ENCODE measurements at regions not wholly inside any gene's neighbourhood (a gene's known extent, or its start where the extent isn't known, plus 50 kb on each side); places are given as distances from the start of the nearest gene placed in this dataset.

- no peaks in the 10 kb centered on the region for H3K36me3 ChIP-seq (ENCODE audit: control insufficient read depth, insufficient read depth, low read length, severe bottlenecking)
- H3K9ac ChIP-seq (ENCODE audit: low read length) = no peak overlapping the region
- no peaks in the 10 kb centered on the region for H3K27me3 ChIP-seq (replicated peaks; ENCODE audit: control insufficient read depth, insufficient read depth, low read length)
- DNase-seq (ENCODE audit: low read depth) = no peak
- no peaks in the 10 kb centered on the region for H3K9me3 ChIP-seq (ENCODE audit: control insufficient read depth, low read length)
- no peak overlapping the region for H3K4me3 ChIP-seq (ENCODE audit: low read length)
- H3K4me1 ChIP-seq (ENCODE audit: control insufficient read depth, insufficient read depth, low read length) = peaks cover 15% of the 10 kb centered on the region
Measured at GRCh38 chr11:122224867-122225266, 108.9 kb upstream of the BLID start.

- Histone ChIP-seq H3K9me3 (ENCODE audit: control insufficient read depth, low read length) (no peaks in the 10 kb centered on the region), H3K27me3 (replicated peaks; ENCODE audit: control insufficient read depth, insufficient read depth, low read length) (no peaks in the 10 kb centered on the region), H3K4me1 (ENCODE audit: control insufficient read depth, insufficient read depth, low read length) (peaks cover 21% of the 10 kb centered on the region), H3K36me3 (ENCODE audit: control insufficient read depth, insufficient read depth, low read length, severe bottlenecking) (no peaks in the 10 kb centered on the region), H3K4me3 (ENCODE audit: low read length) (no peak overlapping the region), H3K9ac (ENCODE audit: low read length) (no peak overlapping the region)
- DNase-seq (ENCODE audit: low read depth) = no peak
Measured at GRCh38 chr11:122220321-122220720, 104.3 kb upstream of the BLID start.

GRCh38 chr11:122219791-122220190 lies 103.8 kb upstream of the BLID start:
- no peak overlapping the region for H3K9ac ChIP-seq (ENCODE audit: low read length)
- H3K9me3 ChIP-seq (ENCODE audit: control insufficient read depth, low read length) = no peaks in the 10 kb centered on the region
- H3K4me1 ChIP-seq (ENCODE audit: control insufficient read depth, insufficient read depth, low read length) = peaks cover 26% of the 10 kb centered on the region
- no peak overlapping the region for H3K4me3 ChIP-seq (ENCODE audit: low read length)
- H3K27me3 ChIP-seq (replicated peaks; ENCODE audit: control insufficient read depth, insufficient read depth, low read length) = no peaks in the 10 kb centered on the region
- no peak for DNase-seq (ENCODE audit: low read depth)
- no peaks in the 10 kb centered on the region for H3K36me3 ChIP-seq (ENCODE audit: control insufficient read depth, insufficient read depth, low read length, severe bottlenecking)

- no peak overlapping the region for H3K4me3 ChIP-seq (ENCODE audit: low read length)
Measured at GRCh38 chr11:122215244-122215992, 99.4 kb upstream of the BLID start.

GRCh38 chr11:122214567-122214966 lies 98.6 kb upstream of the BLID start:
- H3K9me3 ChIP-seq (ENCODE audit: control insufficient read depth, low read length) = no peaks in the 10 kb centered on the region
- H3K27me3 ChIP-seq (replicated peaks; ENCODE audit: control insufficient read depth, insufficient read depth, low read length) = no peaks in the 10 kb centered on the region
- peaks cover 45% of the 10 kb centered on the region for H3K4me1 ChIP-seq (ENCODE audit: control insufficient read depth, insufficient read depth, low read length)
- peak overlapping the region; percentile 51 for H3K9ac ChIP-seq (ENCODE audit: low read length)
- no peaks in the 10 kb centered on the region for H3K36me3 ChIP-seq (ENCODE audit: control insufficient read depth, insufficient read depth, low read length, severe bottlenecking)
- DNase-seq (ENCODE audit: low read depth) = peak; percentile 52
- H3K4me3 ChIP-seq (ENCODE audit: low read length) = peak overlapping the region; percentile 14

More at GRCh38 chr11:122215244-122215992, 99.4 kb upstream of the BLID start:
- peak; percentile 95 for DNase-seq (ENCODE audit: low read depth)
- no peaks in the 10 kb centered on the region for H3K36me3 ChIP-seq (ENCODE audit: control insufficient read depth, insufficient read depth, low read length, severe bottlenecking)
- H3K9ac ChIP-seq (ENCODE audit: low read length) = peak overlapping the region; percentile 51
- H3K4me1 ChIP-seq (ENCODE audit: control insufficient read depth, insufficient read depth, low read length) = peaks cover 45% of the 10 kb centered on the region
- H3K9me3 ChIP-seq (ENCODE audit: control insufficient read depth, low read length) = no peaks in the 10 kb centered on the region
- H3K27me3 ChIP-seq (replicated peaks; ENCODE audit: control insufficient read depth, insufficient read depth, low read length) = no peaks in the 10 kb centered on the region

DNA sequence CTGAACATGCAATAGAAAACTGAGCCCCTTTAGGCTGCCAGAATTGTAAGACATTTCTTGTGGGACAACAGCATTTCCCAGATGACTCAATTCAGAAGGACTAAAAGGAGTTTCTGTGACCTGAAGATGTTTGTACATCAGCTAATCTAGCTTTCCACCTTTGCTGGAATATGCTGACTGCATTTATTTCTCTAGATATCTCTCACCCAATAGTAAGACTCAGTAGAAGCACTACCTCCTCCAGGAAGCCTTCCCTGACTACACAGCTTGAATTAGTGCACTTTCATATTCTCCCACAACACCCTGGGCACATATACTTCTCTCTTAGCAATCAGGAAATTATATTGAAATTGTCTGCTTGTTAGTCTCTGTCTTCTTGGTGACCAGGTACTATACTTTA lies 98.1 kb upstream of the BLID start:
- DNase-seq (ENCODE audit: low read depth) = no peak
- no peaks in the 10 kb centered on the region for H3K36me3 ChIP-seq (ENCODE audit: control insufficient read depth, insufficient read depth, low read length, severe bottlenecking)
- peak overlapping the region; percentile 14 for H3K4me3 ChIP-seq (ENCODE audit: low read length)
- H3K4me1 ChIP-seq (ENCODE audit: control insufficient read depth, insufficient read depth, low read length) = peaks cover 50% of the 10 kb centered on the region
- H3K9ac ChIP-seq (ENCODE audit: low read length) = peak overlapping the region; percentile 51
- no peaks in the 10 kb centered on the region for H3K9me3 ChIP-seq (ENCODE audit: control insufficient read depth, low read length)
- no peaks in the 10 kb centered on the region for H3K27me3 ChIP-seq (replicated peaks; ENCODE audit: control insufficient read depth, insufficient read depth, low read length)

DNA sequence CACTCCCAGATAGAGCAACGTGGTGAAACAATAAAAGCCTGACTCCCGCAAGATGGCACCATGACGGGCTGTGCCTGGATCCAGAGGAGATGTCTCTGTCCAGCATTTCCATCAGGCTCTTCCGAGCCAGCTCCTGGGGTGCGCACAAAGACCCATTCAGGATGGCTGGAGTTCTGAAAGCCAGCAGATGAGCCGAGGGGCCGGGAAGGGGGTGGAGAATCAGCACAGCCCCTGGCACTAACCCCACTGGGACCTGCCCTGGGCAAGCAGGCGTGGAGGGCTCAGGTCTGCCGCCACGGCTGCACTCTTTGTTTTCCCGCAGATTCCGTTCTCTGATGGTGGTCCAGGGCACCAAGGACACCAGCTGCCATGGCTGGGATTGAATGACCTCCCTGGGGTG lies 97.2 kb upstream of the BLID start:
- no peak for DNase-seq (ENCODE audit: low read depth)
- H3K27me3 ChIP-seq (replicated peaks; ENCODE audit: control insufficient read depth, insufficient read depth, low read length) = no peaks in the 10 kb centered on the region
- no peaks in the 10 kb centered on the region for H3K9me3 ChIP-seq (ENCODE audit: control insufficient read depth, low read length)

GRCh38 chr11:122210367-122210997 lies 94.5 kb upstream of the BLID start:
- Histone ChIP-seq H3K9me3 (ENCODE audit: control insufficient read depth, low read length) (no peaks in the 10 kb centered on the region), H3K36me3 (ENCODE audit: control insufficient read depth, insufficient read depth, low read length, severe bottlenecking) (no peaks in the 10 kb centered on the region), H3K4me3 (ENCODE audit: low read length) (peak overlapping the region; percentile 36), H3K27me3 (replicated peaks; ENCODE audit: control insufficient read depth, insufficient read depth, low read length) (no peaks in the 10 kb centered on the region), H3K4me1 (ENCODE audit: control insufficient read depth, insufficient read depth, low read length) (peaks cover 75% of the 10 kb centered on the region), H3K9ac (ENCODE audit: low read length) (peak overlapping the region; percentile 53)
- peak; percentile 53 for DNase-seq (ENCODE audit: low read depth)

More for the DNA sequence above, 97.2 kb upstream of the BLID start:
- H3K36me3 ChIP-seq (ENCODE audit: control insufficient read depth, insufficient read depth, low read length, severe bottlenecking) = no peaks in the 10 kb centered on the region
- H3K9ac ChIP-seq (ENCODE audit: low read length) = no peak overlapping the region
- H3K4me1 ChIP-seq (ENCODE audit: control insufficient read depth, insufficient read depth, low read length) = peaks cover 59% of the 10 kb centered on the region
- no peak overlapping the region for H3K4me3 ChIP-seq (ENCODE audit: low read length)

- no peaks in the 10 kb centered on the region for H3K27me3 ChIP-seq (replicated peaks; ENCODE audit: control insufficient read depth, insufficient read depth, low read length)
- peak; percentile 86 for DNase-seq (ENCODE audit: low read depth)
- H3K9ac ChIP-seq (ENCODE audit: low read length) = peak overlapping the region; percentile 53
- no peaks in the 10 kb centered on the region for H3K36me3 ChIP-seq (ENCODE audit: control insufficient read depth, insufficient read depth, low read length, severe bottlenecking)
- H3K9me3 ChIP-seq (ENCODE audit: control insufficient read depth, low read length) = no peaks in the 10 kb centered on the region
- peak overlapping the region; percentile 36 for H3K4me3 ChIP-seq (ENCODE audit: low read length)
- peaks cover 75% of the 10 kb centered on the region for H3K4me1 ChIP-seq (ENCODE audit: control insufficient read depth, insufficient read depth, low read length)
Measured at GRCh38 chr11:122209619-122210366, 93.8 kb upstream of the BLID start.

DNA sequence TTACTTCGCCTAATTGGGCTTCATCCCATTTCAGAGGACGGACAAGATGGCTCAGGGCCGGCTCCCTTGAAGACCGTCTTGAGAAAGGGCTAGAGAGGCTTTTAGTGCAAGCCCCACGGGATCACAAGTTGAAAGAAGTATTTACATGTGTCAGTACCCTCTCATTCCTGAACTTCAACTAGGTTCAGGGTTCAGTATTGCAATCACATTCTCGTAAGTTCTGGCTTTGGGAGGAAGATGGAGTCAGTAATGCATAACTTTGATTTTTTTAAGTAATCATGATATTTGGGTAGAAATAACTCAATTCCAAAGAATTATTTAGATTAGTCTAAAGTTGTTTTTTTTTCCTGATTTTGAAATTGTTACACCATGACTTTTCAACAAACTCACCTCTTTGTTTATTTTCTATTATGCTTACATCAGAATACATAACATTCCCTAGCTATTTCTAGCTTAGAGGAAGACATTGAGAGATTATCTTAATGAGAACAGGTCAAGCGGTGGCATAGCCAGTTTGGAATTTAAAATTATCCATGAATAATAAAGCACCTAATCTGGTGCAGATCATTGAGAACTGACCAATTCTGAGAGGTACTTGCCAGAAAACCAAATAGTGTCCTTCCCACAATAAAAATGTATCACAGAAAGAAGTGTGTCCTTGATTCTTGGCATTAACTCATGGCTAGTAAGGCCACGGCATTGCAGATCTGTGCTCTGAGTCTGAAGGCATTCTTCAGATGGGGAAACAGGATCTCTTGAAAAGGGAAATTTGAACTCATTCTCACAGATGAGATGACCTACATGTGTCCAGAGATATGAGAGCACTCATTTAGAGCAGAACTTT lies 92.1 kb upstream of the BLID start:
- peak; percentile 87 for DNase-seq (ENCODE audit: low read depth)
- Histone ChIP-seq H3K4me1 (ENCODE audit: control insufficient read depth, insufficient read depth, low read length) (peaks cover 74% of the 10 kb centered on the region), H3K9ac (ENCODE audit: low read length) (peak overlapping the region; percentile 85), H3K36me3 (ENCODE audit: control insufficient read depth, insufficient read depth, low read length, severe bottlenecking) (no peaks in the 10 kb centered on the region), H3K4me3 (ENCODE audit: low read length) (peak overlapping the region; percentile 72), H3K27me3 (replicated peaks; ENCODE audit: control insufficient read depth, insufficient read depth, low read length) (no peaks in the 10 kb centered on the region), H3K9me3 (ENCODE audit: control insufficient read depth, low read length) (no peaks in the 10 kb centered on the region)

All from adipocyte (in vitro differentiated cells).